HG03439 (cell line): ENCODE measurements at regions not wholly inside any gene's neighbourhood (a gene's known extent, or its start where the extent isn't known, plus 50 kb on each side); places are given as distances from the start of the nearest gene placed in this dataset.

Experiments used
- ATAC-seq: cut with Tn5 transposase; IDR thresholded peaks from one replicate; pipeline ENCODE4 v1.9.1; 2021; ENCODE audit warnings: mild to moderate bottlenecking, moderate library complexity; ENCODE audit not compliant: unreplicated experiment

DNA sequence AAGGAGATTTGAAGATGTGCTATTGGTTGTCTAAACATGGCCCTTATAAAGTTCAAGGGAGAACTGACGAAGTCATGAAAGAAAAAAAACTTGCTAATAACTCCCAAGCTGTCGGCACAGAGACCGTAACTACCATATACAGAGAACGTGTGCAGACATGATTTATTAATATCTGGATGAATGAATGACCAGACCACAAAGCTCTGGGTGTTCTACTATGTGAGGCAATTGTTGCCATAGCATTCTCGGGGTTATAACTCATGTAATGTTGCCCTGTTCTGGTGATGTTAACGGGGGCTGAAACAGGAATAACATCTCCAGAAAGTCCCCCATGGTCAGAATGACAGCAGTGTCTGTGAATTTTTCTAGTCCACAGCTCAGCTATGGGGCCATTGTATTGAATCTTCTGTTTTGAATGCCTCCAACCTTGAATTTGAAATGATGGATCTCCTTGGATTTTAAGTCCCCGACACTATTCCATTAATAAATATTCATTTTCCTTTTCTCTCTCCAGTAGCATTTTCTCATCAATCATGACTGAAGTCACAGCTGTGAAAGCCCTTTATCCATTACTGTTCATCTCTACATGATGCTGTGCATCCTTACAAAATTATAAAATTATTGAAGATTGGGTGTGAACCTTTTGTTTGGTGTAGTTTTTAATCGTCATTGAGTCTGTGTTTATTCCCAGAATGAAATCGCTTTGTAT lies 483.4 kb upstream of the KLHL29 start:
- ATAC-seq, result no peak

DNA sequence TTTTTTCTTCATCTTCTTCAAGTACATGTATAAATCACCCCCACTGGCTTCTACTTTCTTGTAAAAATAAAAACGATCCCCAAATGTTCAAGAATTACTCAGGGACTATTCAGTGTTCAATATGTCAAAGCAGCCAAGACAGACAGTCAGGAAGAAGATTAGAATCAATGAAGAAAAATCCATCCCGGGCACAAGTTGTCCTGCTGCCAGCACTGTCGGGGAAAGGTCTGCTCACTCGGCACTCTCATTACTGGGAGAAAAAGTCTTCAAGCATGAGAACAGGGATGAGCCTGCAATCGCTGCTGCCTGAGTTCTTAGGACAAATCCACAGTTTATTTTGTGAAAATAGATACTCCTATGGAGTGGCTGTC lies 482.8 kb upstream of the KLHL29 start:
- no peak for ATAC-seq

- ATAC-seq, result no peak
Measured at GRCh38 chr2:22902662-22903165, 482.3 kb upstream of the KLHL29 start.

GRCh38 chr2:22903616-22904015 lies 481.4 kb upstream of the KLHL29 start:
- no peak for ATAC-seq

DNA sequence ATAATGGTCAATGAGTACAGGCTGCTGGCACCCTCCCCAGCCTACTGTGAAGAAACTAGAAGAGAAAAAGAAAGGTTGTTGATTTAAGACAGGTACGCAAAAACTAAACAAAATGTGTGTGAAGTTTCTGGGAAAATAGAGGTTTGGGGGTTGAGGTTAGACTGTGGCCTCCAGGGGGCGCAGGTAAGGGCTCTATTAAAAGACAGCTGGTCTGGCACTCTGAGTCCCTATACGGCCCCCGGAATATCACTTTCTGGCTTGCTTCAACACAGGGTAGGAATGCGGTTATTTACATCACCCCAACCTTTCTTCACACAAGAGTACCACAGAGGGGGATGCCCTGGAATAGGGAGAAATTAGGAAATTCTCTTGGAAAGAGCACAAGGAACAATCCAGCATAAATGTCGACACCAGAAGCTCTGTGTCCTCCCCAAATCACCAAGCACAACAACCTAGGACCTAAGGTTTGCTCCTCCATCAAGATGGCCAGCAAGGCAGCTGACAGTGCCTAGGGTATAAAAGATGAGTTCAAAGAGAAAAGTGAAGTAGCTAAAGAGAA lies 480.8 kb upstream of the KLHL29 start:
- ATAC-seq, result no peak

DNA sequence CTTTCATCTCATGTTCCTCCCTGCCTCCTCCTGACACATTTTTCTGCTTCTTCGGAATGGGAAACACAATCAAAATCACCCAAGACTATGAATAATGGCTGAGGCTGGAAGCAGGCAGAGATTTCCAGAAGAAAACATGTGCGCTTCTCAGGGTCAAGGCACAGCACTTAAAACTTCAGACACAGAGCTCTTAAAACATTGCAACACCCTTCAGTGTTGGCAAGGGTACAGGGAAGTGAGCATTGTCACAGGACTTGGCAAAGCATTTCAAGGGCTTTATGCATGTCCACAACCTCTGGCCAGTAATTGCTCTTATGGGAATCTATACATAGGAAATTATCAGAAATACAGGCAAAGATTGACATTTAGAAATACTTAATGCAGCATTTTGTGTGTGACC lies 477.6 kb upstream of the KLHL29 start:
- ATAC-seq, result no peak

DNA sequence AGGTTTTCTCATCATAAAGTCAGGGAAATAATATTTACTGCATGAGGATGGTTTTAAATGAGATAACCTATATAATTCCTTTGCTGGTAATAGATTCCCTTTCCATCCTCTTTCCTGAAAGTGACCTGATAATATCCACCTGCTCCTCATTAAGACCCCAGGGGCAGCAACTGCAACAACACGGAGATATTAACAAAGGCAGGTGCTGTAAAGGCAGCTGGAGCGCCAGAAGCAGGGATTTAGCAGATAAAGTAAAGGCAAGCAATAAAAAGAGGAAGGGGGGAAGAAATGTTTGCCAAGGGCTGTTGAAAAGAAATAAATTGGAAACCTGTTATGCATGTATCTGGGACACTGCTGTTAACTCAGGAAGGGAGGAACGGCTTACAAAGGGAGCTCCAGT lies 472.6 kb upstream of the KLHL29 start:
- ATAC-seq, result no peak

DNA sequence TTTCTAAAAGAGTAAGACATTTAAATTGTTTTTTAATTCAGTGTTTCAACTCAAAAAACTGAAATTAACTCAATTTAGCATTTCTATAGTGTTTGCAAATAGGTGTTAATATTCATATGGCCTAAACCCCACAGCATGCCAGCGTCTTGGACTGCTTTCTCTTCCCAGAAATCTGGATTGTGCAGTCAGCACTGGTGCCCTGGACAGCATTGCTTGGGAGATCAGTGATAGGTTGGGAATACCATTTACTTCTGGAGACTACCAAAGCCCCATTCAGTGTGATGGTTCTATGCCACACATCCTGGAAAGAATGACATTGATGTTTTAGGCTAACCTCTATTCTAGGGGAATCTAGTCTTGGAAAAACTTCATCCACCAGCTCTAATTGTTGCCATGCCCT lies 455.0 kb upstream of the KLHL29 start:
- ATAC-seq, result no peak

DNA sequence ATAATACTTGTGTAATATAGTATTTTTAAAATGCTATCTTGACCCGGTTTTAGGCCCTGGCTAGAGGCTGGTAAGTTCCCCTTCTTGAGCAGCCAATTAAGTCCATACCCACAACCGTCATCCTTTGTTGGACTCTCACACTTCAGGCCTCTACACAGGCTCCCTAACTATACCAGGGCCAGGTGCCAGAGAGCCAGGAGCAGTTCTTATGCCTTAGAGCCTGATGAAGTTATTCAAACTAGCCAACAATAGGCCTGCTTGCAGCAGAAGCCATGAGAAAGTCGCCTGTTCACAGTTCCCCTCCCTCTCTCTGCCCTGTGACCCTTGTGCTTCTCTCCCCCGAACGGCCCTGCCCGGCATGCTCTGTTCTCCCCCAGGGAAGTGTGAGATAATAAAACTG lies 454.2 kb upstream of the KLHL29 start:
- no peak for ATAC-seq

GRCh38 chr2:22932288-22932687 lies 452.7 kb upstream of the KLHL29 start:
- ATAC-seq, result no peak

GRCh38 chr2:22934747-22935146 lies 450.2 kb upstream of the KLHL29 start:
- no peak for ATAC-seq

- no peak for ATAC-seq
Measured at GRCh38 chr2:22942441-22942840, 442.5 kb upstream of the KLHL29 start.

- ATAC-seq, result no peak
Measured at GRCh38 chr2:22944143-22944542, 440.8 kb upstream of the KLHL29 start.

DNA sequence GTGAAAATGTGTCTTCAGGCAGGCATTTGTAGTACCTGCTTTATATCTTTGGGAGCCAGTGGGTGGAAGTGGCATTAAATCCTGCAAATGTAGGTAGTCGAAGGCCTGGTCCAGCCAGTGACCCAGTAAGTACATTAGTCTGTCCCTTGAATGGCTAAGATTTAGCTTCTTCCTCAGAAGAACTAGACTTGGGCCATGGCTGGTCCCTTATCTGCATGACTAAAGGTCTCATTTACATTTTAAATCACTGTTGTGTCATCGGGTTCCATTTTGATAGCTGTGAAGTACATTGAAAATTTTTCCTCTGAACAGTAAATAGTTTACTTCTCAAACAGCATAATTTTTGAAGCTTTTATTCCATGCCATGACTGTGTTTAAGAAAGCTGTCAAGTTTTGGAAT lies 438.4 kb upstream of the KLHL29 start:
- no peak for ATAC-seq

- ATAC-seq, result no peak
Measured at GRCh38 chr2:22947741-22948140, 437.2 kb upstream of the KLHL29 start.

DNA sequence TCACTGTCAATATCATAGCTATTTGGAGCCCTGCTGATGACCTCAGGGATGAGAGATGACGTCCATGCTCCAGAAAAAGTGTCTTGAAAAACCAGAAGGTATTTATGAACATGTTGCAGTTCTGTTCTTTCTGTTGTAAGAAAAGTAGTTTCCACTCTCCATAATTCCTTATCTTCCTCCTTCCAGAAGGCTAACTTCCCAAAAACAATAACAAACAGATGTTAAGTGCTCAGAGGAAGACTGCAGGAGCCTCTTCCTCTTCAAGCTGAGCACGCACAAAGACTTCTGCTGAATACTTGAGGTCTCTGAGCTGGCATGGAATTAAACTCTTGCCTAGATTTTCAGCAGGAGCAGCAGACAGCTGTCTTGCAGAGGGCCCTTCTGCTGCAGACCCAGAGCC lies 434.5 kb upstream of the KLHL29 start:
- no peak for ATAC-seq

DNA sequence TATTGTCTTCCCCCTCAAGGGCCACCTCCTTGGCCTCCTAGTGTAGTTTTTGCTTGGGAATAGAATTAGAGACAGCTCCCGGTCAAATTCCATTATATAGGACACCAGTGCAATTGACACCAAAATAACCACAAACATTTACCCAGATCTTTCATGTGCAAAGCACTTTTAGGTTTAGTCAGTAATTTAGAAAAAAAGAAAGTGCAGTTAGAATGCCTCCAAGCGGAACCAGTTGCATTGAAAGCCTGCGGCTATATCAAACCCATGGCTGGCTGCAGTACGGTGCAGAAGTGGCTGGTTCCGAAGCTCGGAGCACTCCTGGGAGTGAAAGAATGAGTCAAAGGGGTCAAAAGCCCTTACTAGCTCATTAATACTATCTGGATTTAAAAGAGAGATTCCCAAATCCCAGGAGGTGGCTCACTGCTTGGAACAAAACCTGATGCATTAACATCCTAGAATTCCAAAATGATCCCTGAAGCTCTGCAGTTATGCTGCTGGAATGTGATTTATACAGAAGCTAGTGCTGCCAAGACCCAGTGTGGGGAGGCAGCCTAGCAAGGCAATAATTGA lies 432.2 kb upstream of the KLHL29 start:
- no peak for ATAC-seq

GRCh38 chr2:22957446-22957845 lies 427.5 kb upstream of the KLHL29 start:
- ATAC-seq, result no peak

GRCh38 chr2:22958308-22958707 lies 426.7 kb upstream of the KLHL29 start:
- ATAC-seq, result no peak

DNA sequence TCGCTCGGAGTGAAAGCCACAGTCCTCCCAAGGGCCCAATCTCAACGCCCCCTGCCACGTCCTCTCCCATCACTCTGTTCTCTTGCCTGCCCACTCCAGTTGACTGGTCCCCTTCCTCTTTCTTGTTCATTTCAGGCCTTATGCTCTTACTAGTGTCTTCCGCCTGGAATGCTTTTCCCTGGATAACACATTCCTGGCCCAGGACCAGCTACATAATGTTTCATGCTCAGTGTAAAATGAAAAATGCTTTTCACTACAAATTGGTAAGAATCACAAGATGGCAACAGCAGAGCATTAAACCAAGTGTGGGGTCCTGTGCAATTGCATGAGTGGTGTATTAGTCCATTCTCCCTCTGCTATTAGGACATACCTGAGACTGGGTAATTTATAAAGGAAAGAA lies 417.2 kb upstream of the KLHL29 start:
- ATAC-seq, result no peak

GRCh38 chr2:22970284-22970975 lies 414.5 kb upstream of the KLHL29 start:
- ATAC-seq, result no peak

DNA sequence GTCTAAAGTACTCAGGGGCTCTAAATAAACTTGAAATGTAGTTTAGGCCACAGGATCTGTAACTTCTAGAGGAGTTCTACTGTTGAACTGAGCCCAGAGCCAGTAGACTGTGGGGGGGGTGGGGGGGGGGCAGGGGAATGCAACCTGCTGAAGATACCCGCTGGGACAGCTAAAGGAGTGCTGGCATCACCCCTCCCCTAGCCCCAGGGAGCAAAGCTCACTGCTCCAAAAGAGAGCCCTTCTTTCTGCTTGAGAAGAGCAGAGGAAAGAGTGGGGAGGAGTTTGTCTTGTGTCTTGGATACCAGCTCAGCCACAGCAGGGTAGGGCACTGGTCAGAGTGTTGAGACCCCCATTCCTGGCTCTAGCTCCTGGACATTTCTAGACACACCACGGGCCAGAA lies 414.0 kb upstream of the KLHL29 start:
- no peak for ATAC-seq
